HEK293 (cell line): ENCODE measurements at regions not wholly inside any gene's neighbourhood (a gene's known extent, or its start where the extent isn't known, plus 50 kb on each side); places are given as distances from the start of the nearest gene placed in this dataset.

Experiments used
- GLI2 ChIP-seq: fragments of 450-650 bp; formaldehyde crosslinking; IDR thresholded peaks from 2 replicates; pipeline ENCODE4; 2017; ENCODE audit warnings: missing biosample characterization, missing genetic modification characterization, low read depth, borderline replicate concordance
- KLF17 ChIP-seq: fragments of 450-650 bp; formaldehyde crosslinking; IDR thresholded peaks from 2 replicates; pipeline ENCODE4 v1.5.1; 2016; ENCODE audit warnings: missing biosample characterization, missing genetic modification characterization
- KLF9 ChIP-seq: fragments of 450-650 bp; formaldehyde crosslinking; IDR thresholded peaks from 2 replicates; pipeline ENCODE4 v1.5.1; 2016; ENCODE audit warnings: missing biosample characterization, missing genetic modification characterization, low read depth
- TRIM28 ChIP-seq: IDR thresholded peaks from 2 replicates; pipeline ENCODE4 v1.6.1; 2011; ENCODE audit warnings: low read length, control low read depth, borderline replicate concordance
- YY1 ChIP-seq: fragments of 450-650 bp; formaldehyde crosslinking; IDR thresholded peaks from 2 replicates; pipeline ENCODE4 v1.5.1; 2018; ENCODE audit warnings: missing biosample characterization, missing genetic modification characterization
- ZBTB6 ChIP-seq: fragments of 450-650 bp; formaldehyde crosslinking; IDR thresholded peaks from 2 replicates; pipeline ENCODE4 v1.5.1; 2017; ENCODE audit warnings: missing biosample characterization, missing genetic modification characterization
- ZNF114 ChIP-seq: fragments of 450-650 bp; formaldehyde crosslinking; IDR thresholded peaks from 2 replicates; pipeline ENCODE4 v1.5.0; 2017; ENCODE audit warnings: missing biosample characterization, missing genetic modification characterization
- ZNF121 ChIP-seq: fragments of 450-650 bp; formaldehyde crosslinking; IDR thresholded peaks from 2 replicates; pipeline ENCODE4 v1.5.1; 2016; ENCODE audit warnings: missing biosample characterization, missing genetic modification characterization
- ZNF513 ChIP-seq: fragments of 450-650 bp; IDR thresholded peaks from 2 replicates; pipeline ENCODE4 v1.5.1; 2018; ENCODE audit warnings: missing biosample characterization, missing genetic modification characterization
- ZNF670 ChIP-seq: fragments of 450-650 bp; formaldehyde crosslinking; IDR thresholded peaks from 2 replicates; pipeline ENCODE4 v1.5.1; 2016; ENCODE audit warnings: missing biosample characterization, missing genetic modification characterization, low read depth
- ZNF76 ChIP-seq: fragments of 450-650 bp; formaldehyde crosslinking; IDR thresholded peaks from 2 replicates; pipeline ENCODE4; 2016; ENCODE audit warnings: low read depth, missing biosample characterization, missing genetic modification characterization, borderline replicate concordance
- TF ChIP-seq, protein P1 (sequence below): fragments of 450-650 bp; formaldehyde crosslinking; IDR thresholded peaks from 2 replicates; pipeline ENCODE4 v1.5.1; 2016; ENCODE audit warnings: missing biosample characterization, missing genetic modification characterization

DNA sequence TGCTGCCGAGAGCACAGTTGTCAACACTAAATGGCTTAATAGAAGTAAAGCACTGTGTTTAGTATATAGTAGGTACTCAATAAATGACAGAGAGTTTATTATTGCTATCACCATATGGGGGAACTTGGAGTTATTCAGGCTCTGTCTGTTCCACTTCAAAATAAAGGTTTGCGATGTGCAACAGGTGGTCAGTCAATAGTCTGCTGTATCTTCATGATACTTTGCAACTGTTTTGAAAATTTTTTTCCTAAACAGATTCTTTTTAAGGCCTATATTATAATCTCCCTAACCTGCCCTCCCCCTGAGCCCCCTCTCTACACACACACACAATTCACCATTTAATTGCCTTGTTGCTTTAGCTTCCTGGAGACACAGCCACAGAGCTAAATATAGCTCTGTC lies 164.7 kb upstream of the NR2F2 start:
- TF ChIP-seq, protein P1, sequence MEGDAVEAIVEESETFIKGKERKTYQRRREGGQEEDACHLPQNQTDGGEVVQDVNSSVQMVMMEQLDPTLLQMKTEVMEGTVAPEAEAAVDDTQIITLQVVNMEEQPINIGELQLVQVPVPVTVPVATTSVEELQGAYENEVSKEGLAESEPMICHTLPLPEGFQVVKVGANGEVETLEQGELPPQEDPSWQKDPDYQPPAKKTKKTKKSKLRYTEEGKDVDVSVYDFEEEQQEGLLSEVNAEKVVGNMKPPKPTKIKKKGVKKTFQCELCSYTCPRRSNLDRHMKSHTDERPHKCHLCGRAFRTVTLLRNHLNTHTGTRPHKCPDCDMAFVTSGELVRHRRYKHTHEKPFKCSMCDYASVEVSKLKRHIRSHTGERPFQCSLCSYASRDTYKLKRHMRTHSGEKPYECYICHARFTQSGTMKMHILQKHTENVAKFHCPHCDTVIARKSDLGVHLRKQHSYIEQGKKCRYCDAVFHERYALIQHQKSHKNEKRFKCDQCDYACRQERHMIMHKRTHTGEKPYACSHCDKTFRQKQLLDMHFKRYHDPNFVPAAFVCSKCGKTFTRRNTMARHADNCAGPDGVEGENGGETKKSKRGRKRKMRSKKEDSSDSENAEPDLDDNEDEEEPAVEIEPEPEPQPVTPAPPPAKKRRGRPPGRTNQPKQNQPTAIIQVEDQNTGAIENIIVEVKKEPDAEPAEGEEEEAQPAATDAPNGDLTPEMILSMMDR (tag by site-specific recombination), result no peak
- TF ChIP-seq ZNF513 (tag by site-specific recombination) (no peak), KLF9 (tag by site-specific recombination) (no peak), GLI2 (tag by site-specific recombination) (no peak), YY1 (no peak), KLF17 (tag by site-specific recombination) (no peak), ZNF76 (tag by site-specific recombination) (no peak), ZNF121 (tag by site-specific recombination) (no peak), ZNF114 (tag by site-specific recombination) (no peak), ZBTB6 (no peak), ZNF670 (tag by site-specific recombination) (no peak), TRIM28 (no peak)
